ENCODE measurements at regions not wholly inside any gene's neighbourhood (a gene's known extent, or its start where the extent isn't known, plus 50 kb on each side); places are given as distances from the start of the nearest gene placed in this dataset.

GRCh38 chr1:38210021-38210894 is 163.7 kb upstream of the POU3F1 start:
- Histone ChIP-seq H3K9ac (ENCODE audit: low read depth, low read length) (no peak overlapping the region), H3K4me1 (ENCODE audit: insufficient read depth, low read length) (no peaks in the 10 kb centered on the region), H3K36me3 (ENCODE audit: insufficient read depth, low read length) (no peaks in the 10 kb centered on the region), H3K9me3 (ENCODE audit: control insufficient read depth, insufficient read depth, low read length) (no peaks in the 10 kb centered on the region)

- H3K9me3 ChIP-seq (ENCODE audit: control insufficient read depth, insufficient read depth, low read length), result no peaks in the 10 kb centered on the region
- no peaks in the 10 kb centered on the region for H3K36me3 ChIP-seq (ENCODE audit: insufficient read depth, low read length)
- no peaks in the 10 kb centered on the region for H3K4me1 ChIP-seq (ENCODE audit: insufficient read depth, low read length)
- no peak overlapping the region for H3K9ac ChIP-seq (ENCODE audit: low read depth, low read length)
Measured at GRCh38 chr1:38208716-38209632, 162.4 kb upstream of the POU3F1 start.

GRCh38 chr1:38207906-38208305 is 161.3 kb upstream of the POU3F1 start:
- no peak overlapping the region for H3K9ac ChIP-seq (ENCODE audit: low read depth, low read length)

GRCh38 chr1:38207275-38207674 is 160.7 kb upstream of the POU3F1 start:
- no peaks in the 10 kb centered on the region for H3K4me1 ChIP-seq (ENCODE audit: insufficient read depth, low read length)
- no peak overlapping the region for H3K9ac ChIP-seq (ENCODE audit: low read depth, low read length)
- H3K36me3 ChIP-seq (ENCODE audit: insufficient read depth, low read length), result no peaks in the 10 kb centered on the region
- H3K9me3 ChIP-seq (ENCODE audit: control insufficient read depth, insufficient read depth, low read length), result no peaks in the 10 kb centered on the region

More at GRCh38 chr1:38207906-38208305, 161.3 kb upstream of the POU3F1 start:
- Histone ChIP-seq H3K36me3 (ENCODE audit: insufficient read depth, low read length) (no peaks in the 10 kb centered on the region), H3K4me1 (ENCODE audit: insufficient read depth, low read length) (no peaks in the 10 kb centered on the region), H3K9me3 (ENCODE audit: control insufficient read depth, insufficient read depth, low read length) (no peaks in the 10 kb centered on the region)

- H3K9me3 ChIP-seq (ENCODE audit: control insufficient read depth, insufficient read depth, low read length), result peaks cover 6% of the 10 kb centered on the region
- H3K9ac ChIP-seq (ENCODE audit: low read depth, low read length), result no peak overlapping the region
- H3K4me1 ChIP-seq (ENCODE audit: insufficient read depth, low read length), result no peaks in the 10 kb centered on the region
- H3K36me3 ChIP-seq (ENCODE audit: insufficient read depth, low read length), result no peaks in the 10 kb centered on the region; the same call in 1 of the 2 replicates
Measured at GRCh38 chr1:38204698-38205097, 158.1 kb upstream of the POU3F1 start.

GRCh38 chr1:38203441-38203840 is 156.8 kb upstream of the POU3F1 start:
- H3K9ac ChIP-seq (ENCODE audit: low read depth, low read length), result no peak overlapping the region
- H3K36me3 ChIP-seq (ENCODE audit: insufficient read depth, low read length), result no peaks in the 10 kb centered on the region; the same call in 1 of the 2 replicates
- H3K9me3 ChIP-seq (ENCODE audit: control insufficient read depth, insufficient read depth, low read length), result peaks cover 6% of the 10 kb centered on the region
- H3K4me1 ChIP-seq (ENCODE audit: insufficient read depth, low read length), result no peaks in the 10 kb centered on the region

GRCh38 chr1:38201431-38201830 is 154.8 kb upstream of the POU3F1 start:
- Histone ChIP-seq H3K9ac (ENCODE audit: low read depth, low read length) (no peak overlapping the region), H3K4me1 (ENCODE audit: insufficient read depth, low read length) (no peaks in the 10 kb centered on the region)

GRCh38 chr1:38198621-38199020 is 152.0 kb upstream of the POU3F1 start:
- no peaks in the 10 kb centered on the region for H3K4me1 ChIP-seq (ENCODE audit: insufficient read depth, low read length)
- peaks cover 6% of the 10 kb centered on the region for H3K9me3 ChIP-seq (ENCODE audit: control insufficient read depth, insufficient read depth, low read length)
- H3K9ac ChIP-seq (ENCODE audit: low read depth, low read length), result no peak overlapping the region
- H3K36me3 ChIP-seq (ENCODE audit: insufficient read depth, low read length), result no peaks in the 10 kb centered on the region; the same call in 1 of the 2 replicates

More at GRCh38 chr1:38201431-38201830, 154.8 kb upstream of the POU3F1 start:
- Histone ChIP-seq H3K36me3 (ENCODE audit: insufficient read depth, low read length) (no peaks in the 10 kb centered on the region; the same call in 1 of the 2 replicates), H3K9me3 (ENCODE audit: control insufficient read depth, insufficient read depth, low read length) (peaks cover 6% of the 10 kb centered on the region)

- Histone ChIP-seq H3K9ac (ENCODE audit: low read depth, low read length) (no peak overlapping the region), H3K4me1 (ENCODE audit: insufficient read depth, low read length) (no peaks in the 10 kb centered on the region), H3K36me3 (ENCODE audit: insufficient read depth, low read length) (no peaks in the 10 kb centered on the region; the same call in 1 of the 2 replicates), H3K9me3 (ENCODE audit: control insufficient read depth, insufficient read depth, low read length) (peaks cover 6% of the 10 kb centered on the region)
Measured at GRCh38 chr1:38198099-38198498, 151.5 kb upstream of the POU3F1 start.

GRCh38 chr1:38197312-38198061 is 150.9 kb upstream of the POU3F1 start:
- no peak overlapping the region for H3K9ac ChIP-seq (ENCODE audit: low read depth, low read length)
- H3K4me1 ChIP-seq (ENCODE audit: insufficient read depth, low read length), result no peaks in the 10 kb centered on the region
- peaks cover 6% of the 10 kb centered on the region for H3K9me3 ChIP-seq (ENCODE audit: control insufficient read depth, insufficient read depth, low read length)
- H3K36me3 ChIP-seq (ENCODE audit: insufficient read depth, low read length), result no peaks in the 10 kb centered on the region; the same call in 1 of the 2 replicates

GRCh38 chr1:38194472-38194871 is 147.9 kb upstream of the POU3F1 start:
- no peak overlapping the region for H3K9ac ChIP-seq (ENCODE audit: low read depth, low read length)
- no peaks in the 10 kb centered on the region for H3K4me1 ChIP-seq (ENCODE audit: insufficient read depth, low read length)
- H3K9me3 ChIP-seq (ENCODE audit: control insufficient read depth, insufficient read depth, low read length), result no peaks in the 10 kb centered on the region; the same call in 1 of the 2 replicates
- H3K36me3 ChIP-seq (ENCODE audit: insufficient read depth, low read length), result no peaks in the 10 kb centered on the region

GRCh38 chr1:38193040-38193439 is 146.4 kb upstream of the POU3F1 start:
- H3K9me3 ChIP-seq (ENCODE audit: control insufficient read depth, insufficient read depth, low read length), result peaks cover 2% of the 10 kb centered on the region; the same call in 1 of the 2 replicates
- H3K36me3 ChIP-seq (ENCODE audit: insufficient read depth, low read length), result no peaks in the 10 kb centered on the region
- no peaks in the 10 kb centered on the region for H3K4me1 ChIP-seq (ENCODE audit: insufficient read depth, low read length)

GRCh38 chr1:38191461-38191860 is 144.9 kb upstream of the POU3F1 start:
- Histone ChIP-seq H3K36me3 (ENCODE audit: insufficient read depth, low read length) (no peaks in the 10 kb centered on the region), H3K9ac (ENCODE audit: low read depth, low read length) (no peak overlapping the region), H3K4me1 (ENCODE audit: insufficient read depth, low read length) (no peaks in the 10 kb centered on the region)

More at GRCh38 chr1:38193040-38193439, 146.4 kb upstream of the POU3F1 start:
- H3K9ac ChIP-seq (ENCODE audit: low read depth, low read length), result no peak overlapping the region

GRCh38 chr1:38190983-38191382 is 144.4 kb upstream of the POU3F1 start:
- Histone ChIP-seq H3K9ac (ENCODE audit: low read depth, low read length) (no peak overlapping the region), H3K9me3 (ENCODE audit: control insufficient read depth, insufficient read depth, low read length) (peaks cover 2% of the 10 kb centered on the region; the same call in 1 of the 2 replicates), H3K4me1 (ENCODE audit: insufficient read depth, low read length) (no peaks in the 10 kb centered on the region), H3K36me3 (ENCODE audit: insufficient read depth, low read length) (no peaks in the 10 kb centered on the region)

More at GRCh38 chr1:38191461-38191860, 144.9 kb upstream of the POU3F1 start:
- peaks cover 2% of the 10 kb centered on the region; the same call in 1 of the 2 replicates for H3K9me3 ChIP-seq (ENCODE audit: control insufficient read depth, insufficient read depth, low read length)

Measured in ES-I3 (cell line).